Posterior vena cava (tissue), 2 donors: ENCODE measurements at regions not wholly inside any gene's neighbourhood (a gene's known extent, or its start where the extent isn't known, plus 50 kb on each side); places are given as distances from the start of the nearest gene placed in this dataset.

Experiments
- DNase-seq: peaks from one replicate; pipeline ENCODE4 v3.0.0-alpha.2; 2020; ENCODE audit warnings: low spot score
- intact Hi-C, 2 donors: fragments of 100-400 bp; cut with DNase I; formaldehyde crosslinking; loops; one replicate each; pipeline versions ENCODE4 v1.14.1 to v1.14.2; 2022 to 2023
- donor health status: DM: yes; HTN: yes; CAD: no.
- donor health status: DM: yes; HTN: yes; CAD: no.

GRCh38 chr16:31700530-31701388 lies 172.8 kb upstream of the ZNF267 start:
- DNase-seq = peak; percentile 90
- intact Hi-C loops = no loop called here

GRCh38 chr16:31701734-31702133 lies 171.9 kb upstream of the ZNF267 start:
- no peak for DNase-seq
- intact Hi-C loops = no loop called here

- intact Hi-C loops = no loop called here
Measured at GRCh38 chr16:31702796-31703195, 170.8 kb upstream of the ZNF267 start.

GRCh38 chr16:31703526-31704128 lies 170.0 kb upstream of the ZNF267 start:
- intact Hi-C loops = no loop called here
- DNase-seq = no peak

More at GRCh38 chr16:31702796-31703195, 170.8 kb upstream of the ZNF267 start:
- DNase-seq = no peak

GRCh38 chr16:31704138-31704537 lies 169.5 kb upstream of the ZNF267 start:
- no peak for DNase-seq
- intact Hi-C loops = no loop called here

GRCh38 chr16:31705371-31705770 lies 168.2 kb upstream of the ZNF267 start:
- DNase-seq = no peak
- intact Hi-C loops = no loop called here

- intact Hi-C loops = no loop called here
Measured at GRCh38 chr16:31706318-31706717, 167.3 kb upstream of the ZNF267 start.

GRCh38 chr16:31706925-31707324 lies 166.7 kb upstream of the ZNF267 start:
- intact Hi-C loops = no loop called here
- no peak for DNase-seq

More at GRCh38 chr16:31706318-31706717, 167.3 kb upstream of the ZNF267 start:
- DNase-seq = no peak

- DNase-seq = no peak
- intact Hi-C loops = no loop called here
Measured at GRCh38 chr16:31707743-31708335, 165.8 kb upstream of the ZNF267 start.

GRCh38 chr16:31708348-31708747 lies 165.3 kb upstream of the ZNF267 start:
- DNase-seq = no peak
- intact Hi-C loops = no loop called here

- DNase-seq = no peak
- intact Hi-C loops = no loop called here
Measured at GRCh38 chr16:31709181-31709580, 164.4 kb upstream of the ZNF267 start.

GRCh38 chr16:31710134-31710533 lies 163.5 kb upstream of the ZNF267 start:
- intact Hi-C loops = loop anchor here in 1 of 2 donors (5.0 kb wide), 1 partner anchor 573 kb away; the partner anchor contains the start of gene PRSS8
- DNase-seq = no peak

GRCh38 chr16:31710880-31711279 lies 162.7 kb upstream of the ZNF267 start:
- no peak for DNase-seq
- intact Hi-C loops = loop anchor here in 1 of 2 donors (5.0 kb wide), 1 partner anchor 574 kb away; the partner anchor contains the start of gene PRSS8

GRCh38 chr16:31711344-31711845 lies 162.2 kb upstream of the ZNF267 start:
- no peak for DNase-seq
- intact Hi-C loops = loop anchor here in 1 of 2 donors (5.0 kb wide), 1 partner anchor 574 kb away; the partner anchor contains the start of gene PRSS8

GRCh38 chr16:31712064-31712540 lies 161.5 kb upstream of the ZNF267 start:
- intact Hi-C loops = loop anchor here in 1 of 2 donors (5.0 kb wide), 1 partner anchor 575 kb away; the partner anchor contains the start of gene PRSS8
- DNase-seq = no peak

- DNase-seq = peak; percentile 98
- intact Hi-C loops = loop anchor here in 1 of 2 donors (5.0 kb wide), 1 partner anchor 576 kb away; the partner anchor contains the start of gene PRSS8
Measured at GRCh38 chr16:31713071-31713944, 160.3 kb upstream of the ZNF267 start.

- DNase-seq = no peak
- intact Hi-C loops = loop anchor here in 1 of 2 donors (5.0 kb wide), 1 partner anchor 577 kb away; the partner anchor contains the start of gene PRSS8
Measured at GRCh38 chr16:31713945-31714902, 159.4 kb upstream of the ZNF267 start.
